ENCODE measurements at regions not wholly inside any gene's neighbourhood (a gene's known extent, or its start where the extent isn't known, plus 50 kb on each side); places are given as distances from the start of the nearest gene placed in this dataset.

GRCh38 chr6:63521475-63522210 is 50.6 kb upstream of the LOC128125822 start:
- no peak overlapping the region for H3K4me3 Mint-ChIP-seq

More at GRCh38 chr6:63521475-63522210, 50.6 kb upstream of the LOC128125822 start:
- DNase-seq (ENCODE audit: low spot score in 2 of 2): no peak
- H3K36me3 Mint-ChIP-seq: no peaks in the 10 kb centered on the region
- no peak overlapping the region for H3K27ac Mint-ChIP-seq
- no peak for ATAC-seq
- H3K9me3 Mint-ChIP-seq: no peaks in the 10 kb centered on the region
- no peaks in the 10 kb centered on the region for H3K4me1 Mint-ChIP-seq
